H1 (cell line): ENCODE measurements at regions not wholly inside any gene's neighbourhood (a gene's known extent, or its start where the extent isn't known, plus 50 kb on each side); places are given as distances from the start of the nearest gene placed in this dataset.

Experiments used
- CTCF ChIA-PET: fragments of 300-600 bp; sonication (Branson Sonifier 250); formaldehyde crosslinking; loops from one replicate; lab custom pipeline; 2021; ENCODE audit not compliant: partially characterized antibody; lab: Charles Lee
- POLR2A ChIA-PET: fragments of 300-600 bp; sonication (Branson Sonifier 250); formaldehyde crosslinking; loops from one replicate; lab custom pipeline; 2021; ENCODE audit warnings: inconsistent platforms; ENCODE audit not compliant: partially characterized antibody; lab: Charles Lee
- DNase-seq, 2 experiments: peaks; one replicate each; pipeline versions ENCODE4 v3.0.0 to v3.0.0-alpha.2; 2010 to 2022; ENCODE audit warnings: low spot score in 2 of 2, low read depth in 1 of 2, mixed read lengths in 1 of 2
- FAIRE-seq: peaks from 2 replicates; lab custom pipeline; 2011; peaks lifted over from hg19 to GRCh38; lab: Jason Lieb, UNC
- H2AFZ ChIP-seq: 2 replicates; pipeline ENCODE4 v1.8.1; 2012; ENCODE audit warnings: low read length, inconsistent platforms
- H2AK5ac ChIP-seq: 2 replicates; pipeline ENCODE4 v1.6.1; 2013; ENCODE audit warnings: low read depth, low read length
- H2BK120ac ChIP-seq: replicated peaks from 2 replicates; pipeline ENCODE3; 2013; ENCODE audit warnings: low read depth, low read length, inconsistent platforms
- H2BK12ac ChIP-seq: 2 replicates; pipeline ENCODE4 v1.6.1; 2013; ENCODE audit warnings: low read depth, low read length
- H2BK15ac ChIP-seq: 2 replicates; pipeline ENCODE4 v1.6.1; 2013; ENCODE audit warnings: low read length
- H2BK20ac ChIP-seq: 2 replicates; pipeline ENCODE4 v1.6.1; 2013; ENCODE audit warnings: low read length
- H2BK5ac ChIP-seq: 2 replicates; pipeline ENCODE4 v1.6.1; 2013; ENCODE audit warnings: low read depth, low read length
- H3K14ac ChIP-seq: 2 replicates; pipeline ENCODE4 v1.6.1; 2013; ENCODE audit warnings: inconsistent platforms; ENCODE audit not compliant: insufficient read length
- H3K18ac ChIP-seq: 2 replicates; pipeline ENCODE4 v1.6.1; 2013; ENCODE audit warnings: low read length; ENCODE audit errors: extremely low read depth
- H3K23ac ChIP-seq: 2 replicates; pipeline ENCODE4 v1.6.1; 2013; ENCODE audit warnings: inconsistent platforms; ENCODE audit not compliant: insufficient read length
- H3K23me2 ChIP-seq: 2 replicates; pipeline ENCODE4 v1.6.1; 2013; ENCODE audit warnings: low read depth, low read length
- H3K27ac ChIP-seq: 2 replicates; pipeline ENCODE4 v1.6.1; 2011; ENCODE audit warnings: low read depth, low read length, inconsistent platforms
- H3K27me3 ChIP-seq, 4 experiments: replicated peaks in 1 of 4; 1 replicate in 1 of 4; 2 replicates in 3 of 4; pipeline versions ENCODE4 v1.6.1 to v1.8.1; 2011 to 2013; ENCODE audit warnings: low read length in 3 of 4, mild to moderate bottlenecking in 3 of 4, inconsistent platforms in 2 of 4, mixed read lengths in 2 of 4, moderate library complexity in 1 of 4; ENCODE audit not compliant: control insufficient read depth in 3 of 4, insufficient read depth in 3 of 4; ENCODE audit errors: extremely low read depth in 1 of 4
- H3K36me3 ChIP-seq, 4 experiments: 2 replicates each; pipeline versions ENCODE4 v1.6.1 to v1.8.1; 2011 to 2013; ENCODE audit warnings: mild to moderate bottlenecking in 4 of 4, low read length in 3 of 4, moderate library complexity in 2 of 4, control low read depth in 1 of 4, inconsistent platforms in 1 of 4; ENCODE audit not compliant: insufficient read depth in 4 of 4, control insufficient read depth in 2 of 4
- H3K4ac ChIP-seq: replicated peaks from 2 replicates; pipeline ENCODE3; 2013; ENCODE audit warnings: low read length, low read depth, mixed read lengths, inconsistent platforms; ENCODE audit not compliant: insufficient read length
- H3K4me1 ChIP-seq, 4 experiments: replicated peaks in 1 of 4; 1 replicate in 1 of 4; 2 replicates in 3 of 4; pipeline versions ENCODE4 v1.6.1 to v1.8.1; 2011 to 2013; ENCODE audit warnings: low read length in 3 of 4, inconsistent platforms in 2 of 4, mixed read lengths in 1 of 4; ENCODE audit not compliant: insufficient read depth in 4 of 4, control insufficient read depth in 3 of 4
- H3K4me2 ChIP-seq, 2 experiments: 2 replicates each; pipeline versions ENCODE4 v1.6.1 to v1.8.1; 2011 to 2013; ENCODE audit warnings: low read depth in 2 of 2, low read length in 2 of 2, control low read depth in 1 of 2, inconsistent platforms in 1 of 2, mild to moderate bottlenecking in 1 of 2; ENCODE audit not compliant: insufficient read depth in 1 of 2
- H3K4me3 ChIP-seq, 4 experiments: fragments of 200-600, 300-600 bp in 1 of 4; sonication (generic), shearing (Covaris generic), sonication (Bioruptor Twin) in 1 of 4; 2 replicates each; pipeline versions ENCODE4 v1.5.1 to v1.8.1; 2011 to 2016; ENCODE audit warnings: low read length in 4 of 4, low read depth in 3 of 4, control low read depth in 2 of 4, inconsistent platforms in 2 of 4, mild to moderate bottlenecking in 2 of 4, mixed read lengths in 1 of 4, moderate library complexity in 1 of 4; ENCODE audit not compliant: insufficient read depth in 2 of 4; ENCODE audit errors: extremely low read depth in 1 of 4
- H3K56ac ChIP-seq: replicated peaks from 2 replicates; pipeline ENCODE3; 2013; ENCODE audit warnings: low read depth, mild to moderate bottlenecking, mixed read lengths, low read length, inconsistent platforms; ENCODE audit not compliant: insufficient read length
- H3K79me1 ChIP-seq: 2 replicates; pipeline ENCODE4 v1.6.1; 2013; ENCODE audit warnings: low read depth, low read length, control low read depth
- H3K79me2 ChIP-seq, 2 experiments: 2 replicates each; pipeline versions ENCODE4 v1.6.1 to v1.8.1; 2012 to 2013; ENCODE audit warnings: low read length in 2 of 2, mild to moderate bottlenecking in 2 of 2, inconsistent platforms in 1 of 2; ENCODE audit not compliant: insufficient read depth in 2 of 2, control insufficient read depth in 1 of 2
- H3K9ac ChIP-seq, 4 experiments: replicated peaks in 1 of 4; 1 replicate in 1 of 4; 2 replicates in 3 of 4; pipeline versions ENCODE4 v1.6.1 to v1.8.1; 2011 to 2013; ENCODE audit warnings: low read depth in 3 of 4, low read length in 3 of 4, control low read depth in 2 of 4, mild to moderate bottlenecking in 2 of 4, moderate library complexity in 2 of 4, inconsistent platforms in 1 of 4; ENCODE audit errors: extremely low read depth in 1 of 4
- H3K9me3 ChIP-seq, 2 experiments: 2 replicates each; pipeline versions ENCODE4 v1.6.1 to v1.8.1; 2012 to 2013; ENCODE audit warnings: mild to moderate bottlenecking in 2 of 2, moderate library complexity in 2 of 2, control low read depth in 1 of 2, inconsistent platforms in 1 of 2, low read depth in 1 of 2, low read length in 1 of 2, mixed read lengths in 1 of 2; ENCODE audit not compliant: insufficient read depth in 2 of 2
- H4K20me1 ChIP-seq, 2 experiments: replicated peaks in 1 of 2; 2 replicates each; pipeline versions ENCODE3 to v1.8.1; 2011 to 2013; ENCODE audit warnings: inconsistent platforms in 2 of 2, low read length in 2 of 2, mild to moderate bottlenecking in 1 of 2; ENCODE audit not compliant: insufficient read depth in 2 of 2, control insufficient read depth in 1 of 2
- H4K5ac ChIP-seq: 2 replicates; pipeline ENCODE4 v1.6.1; 2013; ENCODE audit warnings: low read length, low read depth, mixed read lengths, inconsistent platforms; ENCODE audit not compliant: insufficient read length
- H4K8ac ChIP-seq: 2 replicates; pipeline ENCODE4 v1.8.0; 2013; ENCODE audit warnings: mild to moderate bottlenecking, moderate library complexity, low read length, inconsistent platforms; ENCODE audit not compliant: insufficient read depth; ENCODE audit errors: extremely low read depth
- H4K91ac ChIP-seq: replicated peaks from 2 replicates; pipeline ENCODE3; 2013; ENCODE audit warnings: low read length, mixed read lengths, inconsistent platforms; ENCODE audit not compliant: insufficient read length
- E2F6 ChIP-seq: IDR thresholded peaks from 2 replicates; pipeline ENCODE4 v1.6.1; 2012; ENCODE audit warnings: inconsistent platforms
- EGR1 ChIP-seq: IDR thresholded peaks from 2 replicates; pipeline ENCODE4 v1.6.1; 2011; ENCODE audit warnings: low read depth, low read length, borderline replicate concordance
- EP300 ChIP-seq, 2 experiments: IDR thresholded peaks; 1 replicate in 1 of 2; 2 replicates in 1 of 2; pipeline ENCODE4 v1.6.1; 2011 to 2012; ENCODE audit warnings: low read depth in 2 of 2, low read length in 2 of 2, mild to moderate bottlenecking in 2 of 2, borderline replicate concordance in 1 of 2, inconsistent platforms in 1 of 2, moderate library complexity in 1 of 2
- HDAC6 ChIP-seq: IDR thresholded peaks from one replicate; pipeline ENCODE4 v1.7.1; 2012; ENCODE audit warnings: low read depth, mild to moderate bottlenecking, inconsistent platforms, low read length, moderate library complexity
- KDM1A ChIP-seq: fragments of 200-600, 300-600 bp; sonication (generic); IDR thresholded peaks from 2 replicates; pipeline ENCODE4 v1.7.1; 2016; ENCODE audit warnings: mild to moderate bottlenecking, low read length, borderline replicate concordance
- MAFK ChIP-seq: IDR thresholded peaks from 2 replicates; pipeline ENCODE4 v1.6.1; 2012; ENCODE audit warnings: low read depth, mild to moderate bottlenecking, improper control_type of control experiment, low read length
- NRF1 ChIP-seq: IDR thresholded peaks from 2 replicates; pipeline ENCODE4 v1.6.1; 2011; ENCODE audit warnings: mild to moderate bottlenecking, low read depth, low read length, improper control_type of control experiment
- PHF8 ChIP-seq: fragments of 200-600 bp; sonication (generic); conservative IDR thresholded peaks from 2 replicates; pipeline ENCODE4 v1.7.1; 2012; ENCODE audit warnings: low read depth, mild to moderate bottlenecking, inconsistent platforms, low read length, moderate library complexity
- POLR2A ChIP-seq, 2 experiments: IDR thresholded peaks; 1 replicate in 1 of 2; 2 replicates in 1 of 2; pipeline ENCODE4 v1.6.1; 2011; ENCODE audit warnings: low read depth in 2 of 2, low read length in 2 of 2, mild to moderate bottlenecking in 2 of 2; ENCODE audit errors: control extremely low read depth in 1 of 2
- POLR2AphosphoS5 ChIP-seq: IDR thresholded peaks from 2 replicates; pipeline ENCODE4 v1.6.1; 2011; ENCODE audit warnings: low read depth, low read length
- RFX5 ChIP-seq: IDR thresholded peaks from 2 replicates; pipeline ENCODE4 v1.6.1; 2011; ENCODE audit warnings: low read depth, low read length, improper control_type of control experiment, borderline replicate concordance
- RNF2 ChIP-seq: fragments of 200-900, 300-1000 bp; sonication (generic); IDR thresholded peaks from 2 replicates; pipeline ENCODE4 v1.7.1; 2016; ENCODE audit warnings: borderline replicate concordance, low read depth, mild to moderate bottlenecking, antibody characterized with exemption, low read length; ENCODE audit not compliant: poor library complexity, severe bottlenecking; ENCODE audit errors: missing control alignments
- SRF ChIP-seq: IDR thresholded peaks from 2 replicates; pipeline ENCODE4 v1.6.1; 2011; ENCODE audit warnings: mild to moderate bottlenecking, low read depth, low read length, moderate library complexity
- SUZ12 ChIP-seq: fragments of 200-600 bp; sonication (generic); IDR thresholded peaks from 2 replicates; pipeline ENCODE4 v1.6.1; 2012; ENCODE audit warnings: mild to moderate bottlenecking, inconsistent platforms, low read length, moderate library complexity, mixed read lengths
- WGBS, 2 experiments: shearing (Covaris generic) in 1 of 2; methylation state at CpG; one replicate each; pipeline versions ENCODE4 v1.1.6 to v1.1.7; 2013 to 2015; ENCODE audit warnings: low lambda C conversion rate in 2 of 2, mixed read lengths in 2 of 2, inconsistent platforms in 1 of 2, low coverage in 1 of 2, missing lambda C conversion rate in 1 of 2; ENCODE audit not compliant: insufficient replicate concordance in 2 of 2, insufficient coverage in 1 of 2, insufficient read length in 1 of 2; ENCODE audit errors: extremely low coverage in 1 of 2, missing lambda C conversion rate in 1 of 2; 5-methylcytosine and 5-hydroxymethylcytosine counted together

- H2BK20ac ChIP-seq = no peak overlapping the region
- no peak overlapping the region for H2BK5ac ChIP-seq
- H3K4ac ChIP-seq = no peak overlapping the region
- no peak overlapping the region for H3K4me3 ChIP-seq
- H3K27ac ChIP-seq = no peak overlapping the region
- H4K5ac ChIP-seq = no peak overlapping the region
- H3K79me2 ChIP-seq = no peaks in the 10 kb centered on the region
- ChIA-PET CTCF (no interaction called here), POLR2A (no interaction called here)
- no peaks in the 10 kb centered on the region for H3K23me2 ChIP-seq
- H3K9ac ChIP-seq = no peak overlapping the region
- H3K56ac ChIP-seq = no peak overlapping the region
- no peak overlapping the region for H3K18ac ChIP-seq
- H3K4me1 ChIP-seq = peaks cover 0 to 5% (median under 1%) of the 10 kb centered on the region in 4 experiments; a peak in 1 of 7 replicates
- WGBS, 2 experiments = 93% methylated on average over 2 of the region's 2 CpGs; no CpG with 5 or more reads in 1 of the 2 experiments
- no peak overlapping the region for H2BK120ac ChIP-seq
- no peak overlapping the region for H2BK12ac ChIP-seq
- H3K23ac ChIP-seq = no peak overlapping the region
- H4K20me1 ChIP-seq = no peaks in the 10 kb centered on the region
- FAIRE-seq (no peak), DNase-seq (no peak)
- no peaks in the 10 kb centered on the region for H3K27me3 ChIP-seq
- H3K14ac ChIP-seq = no peak overlapping the region
- H2AK5ac ChIP-seq = no peak overlapping the region
- H3K36me3 ChIP-seq = no peaks in the 10 kb centered on the region
- peaks cover 0 to 4% of the 10 kb centered on the region in 2 experiments; a peak in 1 of 4 replicates for H3K9me3 ChIP-seq
- H3K4me2 ChIP-seq = no peak overlapping the region
- H3K79me1 ChIP-seq = no peaks in the 10 kb centered on the region
- no peak overlapping the region for H4K91ac ChIP-seq
- H2BK15ac ChIP-seq = no peak overlapping the region
- H4K8ac ChIP-seq = no peak overlapping the region
- no peak overlapping the region for H2AFZ ChIP-seq
- no peak for TF ChIP-seq RFX5
- no peak for TF ChIP-seq SUZ12
- TF ChIP-seq E2F6 = no peak
- TF ChIP-seq EGR1 = no peak
- no peak for TF ChIP-seq MAFK
- no peak for TF ChIP-seq RNF2
- TF ChIP-seq HDAC6 = no peak
- TF ChIP-seq POLR2AphosphoS5 = no peak
- TF ChIP-seq PHF8 = no peak
- no peak for TF ChIP-seq POLR2A (IDR thresholded peaks at IDR 0.05; ENCODE audit: control extremely low read depth in 1 of 2, low read depth in 2 of 2, low read length in 2 of 2)
- TF ChIP-seq SRF = no peak
- TF ChIP-seq KDM1A = no peak
- no peak for TF ChIP-seq NRF1
- TF ChIP-seq EP300 (IDR thresholded peaks at IDR 0.05; ENCODE audit: borderline replicate concordance in 1 of 2, low read depth in 2 of 2, low read length in 2 of 2) = no peak
Observed at GRCh38 chr4:29046186-29046585, 1674.0 kb upstream of the PCDH7 start.
